GM18505 (cell line): ENCODE measurements at regions not wholly inside any gene's neighbourhood (a gene's known extent, or its start where the extent isn't known, plus 50 kb on each side); places are given as distances from the start of the nearest gene placed in this dataset.

ENCODE experiments used
- ATAC-seq: cut with Tn5 transposase; IDR thresholded peaks from one replicate; pipeline ENCODE4 v1.9.1; 2021; ENCODE audit not compliant: unreplicated experiment
- POLR2A ChIP-seq: IDR thresholded peaks from 4 replicates; pipeline ENCODE4 v1.6.1; 2011; ENCODE audit warnings: borderline replicate concordance; ENCODE audit not compliant: insufficient read depth, insufficient read length; ENCODE audit errors: extremely low read depth

GRCh38 chr12:83817730-83818129 lies 1094.9 kb downstream of the SLC6A15 start:
- TF ChIP-seq POLR2A = no peak
- ATAC-seq = no peak

- TF ChIP-seq POLR2A = no peak
- ATAC-seq = no peak
Observed at GRCh38 chr12:83808591-83808990, 1104.0 kb downstream of the SLC6A15 start.

- ATAC-seq = no peak
- TF ChIP-seq POLR2A = no peak
Observed at GRCh38 chr12:83807871-83808270, 1104.7 kb downstream of the SLC6A15 start.

GRCh38 chr12:83805873-83806272 lies 1106.7 kb downstream of the SLC6A15 start:
- TF ChIP-seq POLR2A = no peak
- no peak for ATAC-seq

GRCh38 chr12:83805156-83805772 lies 1107.3 kb downstream of the SLC6A15 start:
- ATAC-seq = no peak
- TF ChIP-seq POLR2A = no peak

GRCh38 chr12:83801972-83802371 lies 1110.6 kb downstream of the SLC6A15 start:
- TF ChIP-seq POLR2A = no peak
- ATAC-seq = no peak

- TF ChIP-seq POLR2A = no peak
Observed at GRCh38 chr12:83800022-83800421, 1112.6 kb downstream of the SLC6A15 start.

GRCh38 chr12:83796531-83796930 lies 1109.8 kb downstream of the TMTC2 start:
- TF ChIP-seq POLR2A = no peak
- ATAC-seq = no peak

More at GRCh38 chr12:83800022-83800421, 1112.6 kb downstream of the SLC6A15 start:
- ATAC-seq = no peak

- no peak for TF ChIP-seq POLR2A
- ATAC-seq = no peak
Observed at GRCh38 chr12:83793616-83794015, 1106.9 kb downstream of the TMTC2 start.

GRCh38 chr12:83784298-83784890 lies 1097.7 kb downstream of the TMTC2 start:
- no peak for ATAC-seq
- TF ChIP-seq POLR2A = no peak

GRCh38 chr12:83779526-83779925 lies 1092.8 kb downstream of the TMTC2 start:
- no peak for TF ChIP-seq POLR2A
- ATAC-seq = no peak

GRCh38 chr12:83769151-83769550 lies 1082.4 kb downstream of the TMTC2 start:
- no peak for TF ChIP-seq POLR2A
- ATAC-seq = no peak

- no peak for ATAC-seq
- no peak for TF ChIP-seq POLR2A
Observed at GRCh38 chr12:83767723-83768122, 1081.0 kb downstream of the TMTC2 start.

- TF ChIP-seq POLR2A = no peak
- no peak for ATAC-seq
Observed at GRCh38 chr12:83763425-83763824, 1076.7 kb downstream of the TMTC2 start.
